ENCODE measurements at regions not wholly inside any gene's neighbourhood (a gene's known extent, or its start where the extent isn't known, plus 50 kb on each side); places are given as distances from the start of the nearest gene placed in this dataset.

- no peak for DNase-seq
Measured at GRCh38 chr12:66859751-66860440, 181.0 kb upstream of the GRIP1 start.

GRCh38 chr12:66860752-66861750 is 182.2 kb upstream of the GRIP1 start:
- peak; percentile 43 for DNase-seq

DNA sequence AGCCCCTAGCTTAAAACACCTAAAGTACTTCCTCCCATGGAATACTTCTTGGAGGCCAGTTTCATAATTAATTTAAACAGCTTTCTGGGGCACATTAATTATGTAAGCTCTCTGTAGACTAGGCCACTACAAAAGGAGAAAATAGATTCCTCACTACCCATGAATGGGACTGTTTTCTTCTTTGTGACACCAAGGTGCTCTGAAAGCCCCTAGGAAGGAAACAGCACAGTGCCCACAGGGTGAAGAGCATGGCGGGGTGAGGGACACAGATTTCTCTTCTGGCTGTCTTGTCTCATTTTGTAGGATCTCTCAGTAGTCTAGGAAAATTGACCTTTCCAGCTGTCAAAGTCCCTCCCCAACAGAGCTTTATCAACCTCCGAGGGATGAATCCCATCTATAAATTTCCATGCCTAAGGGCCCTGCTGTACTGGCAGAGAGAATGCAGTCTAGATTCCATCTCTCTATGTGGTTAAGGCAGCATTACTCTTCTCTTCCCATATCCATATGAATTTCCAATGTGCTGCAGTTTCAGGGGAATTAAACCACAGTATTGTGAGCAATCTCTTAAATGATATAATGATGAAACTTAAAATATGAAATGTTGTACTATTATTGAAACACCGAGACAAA is 183.6 kb upstream of the GRIP1 start:
- DNase-seq, result no peak

DNA sequence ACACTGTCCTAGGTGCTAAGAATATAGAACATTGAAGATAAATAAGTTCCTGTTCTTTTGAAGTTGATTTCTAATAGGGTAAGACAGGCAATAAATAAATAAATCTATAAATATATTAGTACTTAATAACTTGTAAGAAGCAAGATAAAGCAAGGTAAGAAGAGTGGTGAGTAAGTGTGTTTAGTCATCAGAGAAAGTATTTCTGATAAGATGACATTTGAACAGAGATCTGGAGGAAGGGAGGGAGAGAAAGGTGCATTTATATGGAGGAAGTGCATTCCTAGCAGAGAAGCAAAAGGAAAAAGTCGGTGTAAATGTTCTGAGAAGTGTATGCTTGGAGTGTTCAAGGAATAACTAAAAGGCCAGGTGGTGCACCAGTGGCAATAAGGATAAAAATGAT is 184.4 kb upstream of the GRIP1 start:
- no peak for DNase-seq

DNA sequence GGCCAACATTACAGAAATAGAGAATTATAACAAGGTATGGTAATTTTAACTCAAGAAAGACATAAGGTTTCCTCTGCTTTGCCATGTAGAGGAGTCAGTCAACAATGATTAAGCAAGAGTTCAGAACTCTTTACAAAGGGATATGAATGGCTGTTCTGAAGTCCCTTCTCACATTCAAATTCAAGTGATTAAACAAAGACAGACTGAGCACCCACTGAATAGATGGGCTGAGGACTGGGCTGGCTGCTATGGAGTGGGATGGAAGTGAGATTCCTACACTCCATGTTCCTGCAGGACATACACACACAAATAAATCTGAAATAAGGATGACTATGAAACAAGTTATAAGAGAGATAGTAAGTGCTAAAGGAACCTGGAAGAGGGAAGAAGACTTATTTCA is 199.0 kb upstream of the GRIP1 start:
- DNase-seq, result no peak

- DNase-seq, result no peak
Measured at GRCh38 chr12:66879409-66879808, 200.5 kb upstream of the GRIP1 start.

DNA sequence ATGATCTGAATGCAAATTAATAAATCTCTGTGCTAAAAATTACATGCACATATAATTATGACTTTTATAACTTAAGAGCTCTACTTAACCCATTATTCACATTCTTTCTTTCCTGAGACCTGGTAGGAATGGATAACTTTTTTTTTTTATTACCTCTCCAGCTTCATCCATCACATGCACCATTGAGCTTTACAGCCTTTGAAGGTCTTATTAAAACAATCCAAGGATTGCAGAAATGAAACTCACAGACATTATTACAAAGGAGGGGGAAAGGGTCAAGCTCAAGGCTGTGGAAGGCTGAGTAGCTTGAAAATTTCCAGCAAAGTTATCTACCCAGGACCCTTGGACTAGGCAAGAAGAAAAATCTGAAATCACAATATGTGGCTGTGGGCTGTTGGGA is 202.5 kb upstream of the GRIP1 start:
- no peak for DNase-seq

DNA sequence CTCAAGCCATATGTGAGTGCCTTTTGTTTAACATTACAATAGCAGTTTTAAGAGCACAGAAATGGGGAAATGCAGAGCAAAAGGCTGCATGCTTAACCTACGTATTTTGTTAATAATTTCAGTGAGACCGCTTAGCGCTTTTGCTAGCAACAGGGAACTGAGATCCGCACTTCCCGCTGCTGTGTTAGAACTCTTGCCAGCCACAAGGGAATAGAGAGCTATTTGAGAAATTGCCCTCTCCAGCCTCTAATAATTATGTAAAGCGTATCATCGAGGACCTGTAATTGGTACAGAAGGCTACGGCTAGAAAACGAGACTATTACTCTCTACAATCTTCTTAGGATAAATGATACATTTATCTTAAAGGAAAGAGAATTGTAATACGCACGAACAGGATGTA is 205.2 kb upstream of the GRIP1 start:
- DNase-seq, result no peak

GRCh38 chr12:66885115-66885875 is 206.4 kb upstream of the GRIP1 start:
- DNase-seq, result no peak

DNA sequence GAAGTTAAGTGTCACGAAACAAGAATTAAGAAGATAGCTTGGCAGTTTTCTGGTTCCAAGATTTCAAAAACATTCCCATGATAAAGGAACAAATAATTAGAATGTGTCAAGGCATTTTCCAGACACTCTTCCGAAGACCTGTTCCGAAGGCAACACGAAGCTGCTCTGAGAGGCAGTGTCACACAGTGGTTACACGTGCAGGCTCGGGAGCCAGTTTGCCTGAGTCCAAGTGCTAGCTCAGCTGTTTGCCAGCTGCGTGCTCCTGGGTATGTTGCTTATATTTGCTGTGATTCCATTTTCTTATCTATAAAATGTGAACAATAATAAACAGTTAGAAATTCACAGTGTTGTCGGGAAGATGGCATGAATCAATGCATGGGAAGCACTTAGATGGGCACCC is 217.9 kb upstream of the GRIP1 start:
- DNase-seq, result no peak

GRCh38 chr12:66898700-66899469 is 220.0 kb upstream of the GRIP1 start:
- DNase-seq, result no peak

- DNase-seq, result no peak
Measured at GRCh38 chr12:66899588-66899987, 220.7 kb upstream of the GRIP1 start.

- no peak for DNase-seq
Measured at GRCh38 chr12:66900616-66901015, 221.7 kb upstream of the GRIP1 start.

DNA sequence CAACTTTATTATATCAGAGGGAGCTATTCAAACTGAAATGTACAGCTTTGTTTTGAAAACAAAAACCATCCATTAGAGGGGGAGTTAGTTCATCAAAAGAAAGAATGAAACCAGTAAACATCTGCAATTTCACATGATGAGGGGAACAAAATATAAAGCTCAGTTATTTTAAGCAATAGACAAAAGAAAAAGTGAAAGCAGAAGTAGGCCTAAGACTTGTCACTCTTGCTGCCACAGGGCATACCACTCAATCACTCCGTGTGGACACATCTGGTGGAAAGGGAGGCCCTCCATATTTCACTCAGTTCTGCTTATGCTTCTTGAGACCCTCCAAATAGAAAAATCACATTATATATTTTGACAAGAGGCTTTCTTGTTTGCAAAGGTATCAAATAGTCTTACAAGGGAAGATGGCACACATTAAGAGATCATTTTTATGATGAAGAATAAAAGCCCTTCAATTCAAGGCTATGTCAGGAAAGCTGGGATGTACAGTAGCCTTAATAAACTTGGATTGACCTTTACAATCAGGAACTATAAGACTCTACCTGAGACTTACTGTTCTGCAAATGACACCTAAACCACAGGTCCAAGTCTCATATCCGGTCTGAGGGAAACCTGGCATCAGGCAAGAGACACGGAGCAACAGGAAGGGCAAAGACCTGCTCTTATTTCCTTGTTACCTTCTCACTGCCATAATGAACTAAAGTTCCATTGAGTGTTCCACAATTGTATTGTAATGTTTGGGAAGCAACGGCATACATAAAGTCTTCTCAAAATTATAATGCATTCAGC is 222.5 kb upstream of the GRIP1 start:
- no peak for DNase-seq

DNA sequence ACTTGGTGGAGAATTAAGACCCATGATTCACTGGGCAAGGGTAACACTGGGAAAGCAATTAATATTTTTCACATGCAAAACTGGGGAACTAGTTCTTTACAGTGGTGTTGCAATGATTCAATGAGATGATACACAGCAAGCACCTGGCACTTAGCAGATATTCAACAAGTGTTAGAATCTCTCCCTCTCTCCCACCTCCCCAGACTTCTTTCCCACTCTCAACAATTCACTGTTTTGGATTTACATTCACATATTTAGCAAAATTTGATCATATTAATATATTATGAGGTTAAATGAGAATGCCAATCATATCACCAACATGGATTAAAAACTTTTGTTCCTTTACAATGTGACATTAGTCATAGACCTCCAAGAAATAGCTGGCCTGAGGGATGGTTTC is 223.1 kb upstream of the GRIP1 start:
- DNase-seq, result no peak

- DNase-seq, result no peak
Measured at GRCh38 chr12:66903782-66904396, 225.0 kb upstream of the GRIP1 start.

GRCh38 chr12:66905201-66905600 is 226.3 kb upstream of the GRIP1 start:
- no peak for DNase-seq

DNA sequence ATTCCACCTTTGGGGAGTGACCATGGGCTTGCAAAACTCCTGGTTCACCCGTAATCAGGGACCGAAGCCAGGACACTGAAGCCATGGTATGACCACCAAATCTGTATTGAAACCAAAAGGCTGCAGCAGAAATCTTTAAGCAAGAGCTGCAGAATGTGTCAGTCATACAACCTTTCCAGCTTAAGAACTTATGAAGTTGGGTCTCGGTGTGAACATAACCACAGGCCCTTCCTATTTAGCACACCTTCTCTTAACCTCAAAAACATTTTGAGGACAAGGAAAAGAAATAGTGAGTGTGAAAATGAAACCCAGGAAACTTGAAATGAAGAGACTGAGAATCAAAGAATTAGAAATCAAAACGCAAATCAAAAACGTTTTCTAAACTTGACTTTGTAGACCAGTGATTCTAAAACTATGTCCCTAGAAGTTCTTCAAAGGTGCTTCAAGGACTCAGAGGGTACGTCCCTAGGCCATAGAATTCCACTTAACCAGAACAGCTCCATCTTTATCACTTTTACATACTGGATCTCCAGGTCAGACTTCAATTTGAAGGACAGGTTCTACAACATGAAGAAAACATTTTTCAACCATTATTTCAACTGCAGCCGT is 231.6 kb upstream of the GRIP1 start:
- no peak for DNase-seq

DNA sequence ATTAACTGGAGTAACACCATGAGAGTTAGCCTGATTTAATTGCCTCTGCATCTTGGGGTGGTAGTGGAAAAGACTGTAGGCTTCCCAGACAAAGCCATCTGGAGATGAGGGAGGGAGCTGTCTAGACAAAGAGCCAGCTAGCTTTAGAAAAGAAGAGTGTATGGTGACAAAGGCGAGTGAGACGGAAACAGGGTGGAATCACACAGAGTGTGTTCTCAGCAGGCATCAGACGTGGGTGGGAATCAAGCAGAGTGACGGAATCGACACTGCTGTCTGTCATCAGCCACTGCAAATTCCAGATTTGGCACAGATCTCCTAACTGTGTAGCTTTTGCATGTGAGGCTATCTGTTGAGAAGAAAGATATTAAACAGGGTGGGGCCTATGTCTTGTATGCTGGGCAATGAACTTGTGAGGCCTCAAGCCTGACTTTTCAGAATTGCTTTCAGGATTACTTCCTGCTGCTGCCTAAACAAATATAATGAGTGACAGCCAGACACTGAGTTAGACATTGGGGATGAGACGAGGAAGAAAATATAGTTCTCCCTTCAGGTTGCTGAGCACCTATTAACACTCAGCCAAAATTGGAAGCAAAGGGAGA is 236.5 kb upstream of the GRIP1 start:
- no peak for DNase-seq

GRCh38 chr12:66916189-66916588 is 237.3 kb upstream of the GRIP1 start:
- no peak for DNase-seq

Data from stimulated activated naive CD4-positive, alpha-beta T cell treated with Interleukin-2 at 50 U/mL for 16 hours (primary cell).